ENCODE measurements at regions not wholly inside any gene's neighbourhood (a gene's known extent, or its start where the extent isn't known, plus 50 kb on each side); places are given as distances from the start of the nearest gene placed in this dataset.
A peak's percentile ranks its signal among the peaks of the same experiment; 100 is the strongest.

DNA sequence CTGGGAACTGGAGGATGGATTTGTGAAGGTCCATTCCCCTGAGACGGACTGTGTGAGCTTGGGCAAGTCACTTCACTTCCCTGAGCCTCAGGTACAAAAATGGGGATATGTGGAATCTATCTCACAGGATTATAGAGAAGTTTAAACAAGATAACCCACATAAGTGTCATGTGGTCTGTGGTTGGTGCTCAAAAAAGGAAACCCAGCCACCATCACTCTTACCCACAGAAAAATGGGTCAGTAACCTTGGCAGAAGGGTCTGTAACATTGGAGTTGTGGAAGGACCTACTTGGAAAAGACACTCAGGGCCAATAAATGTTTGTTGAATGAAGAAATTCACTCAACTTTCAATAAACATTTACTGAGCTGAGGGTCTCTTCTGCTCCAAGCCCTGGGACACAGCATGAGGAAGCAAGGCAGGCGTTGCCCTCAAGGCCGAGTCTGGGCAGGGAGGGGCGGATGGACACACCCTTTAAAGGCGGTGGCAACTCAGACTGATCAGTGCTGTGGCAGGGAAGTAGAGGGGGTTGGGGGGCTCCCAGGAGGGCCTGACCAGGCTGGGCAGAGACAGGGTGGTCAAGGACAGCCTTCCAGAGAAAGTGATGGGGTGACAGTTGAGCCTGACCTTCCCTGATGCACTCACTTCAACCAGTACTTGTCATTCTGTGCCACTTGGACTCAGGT lies 66.7 kb upstream of the ACOT11 start:
- Histone ChIP-seq H2BK12ac (ENCODE audit: low read length in 2 of 2) (peak overlapping the region in 1 of 2 experiments; percentile 95), H3K9me3 (ENCODE audit: control insufficient read depth, low read length) (no peaks in the 10 kb centered on the region), H3K4ac (ENCODE audit: low read depth in 1 of 2, low read length in 2 of 2) (peak overlapping the region; percentile 15 to 94), H2AFZ (ENCODE audit: low read depth, low read length) (no peak overlapping the region), H3K9ac (ENCODE audit: low read length) (no peak overlapping the region), H2BK120ac (ENCODE audit: low read depth, low read length) (no peak overlapping the region), H3K27ac (ENCODE audit: low read length, poor library complexity, severe bottlenecking) (no peak overlapping the region), H3K36me3 (ENCODE audit: control insufficient read depth in 1 of 2, insufficient read depth in 2 of 2, low read depth in 1 of 2, low read length in 2 of 2) (no peaks in the 10 kb centered on the region), H4K8ac (ENCODE audit: low read length) (no peak overlapping the region), H2BK15ac (ENCODE audit: low read depth, poor library complexity, severe bottlenecking) (no peak overlapping the region), H3K4me1 (ENCODE audit: control insufficient read depth, insufficient read depth, low read depth, low read length) (peaks cover 5% of the 10 kb centered on the region), H3K14ac (ENCODE audit: low read length in 2 of 2) (no peak overlapping the region), H3K23ac (ENCODE audit: low read length in 2 of 2) (no peak overlapping the region), H2BK5ac (ENCODE audit: low read depth, low read length, poor library complexity, severe bottlenecking) (no peak overlapping the region), H3K4me2 (ENCODE audit: low read length, poor library complexity, severe bottlenecking) (no peak overlapping the region), H2AK5ac (ENCODE audit: low read length, severe bottlenecking) (no peak overlapping the region), H3K18ac (ENCODE audit: low read depth in 1 of 2, low read length in 2 of 2) (peak overlapping the region in 1 of 2 experiments; percentile 54), H4K91ac (ENCODE audit: low read length) (peak overlapping the region; percentile 28), H3K27me3 (ENCODE audit: control insufficient read depth in 1 of 2, insufficient read depth in 1 of 2, low read length in 2 of 2) (peaks cover 2 to 49% of the 10 kb centered on the region in 2 experiments), H3K4me3 (ENCODE audit: insufficient read depth in 1 of 2, low read depth in 1 of 2, low read length in 2 of 2) (no peak overlapping the region), H3K79me1 (replicated peaks; ENCODE audit: low read length, poor library complexity, severe bottlenecking) (no peaks in the 10 kb centered on the region)
- DNase-seq: no peak
- 89% methylated on average over 5 of the region's 5 CpGs for WGBS

DNA sequence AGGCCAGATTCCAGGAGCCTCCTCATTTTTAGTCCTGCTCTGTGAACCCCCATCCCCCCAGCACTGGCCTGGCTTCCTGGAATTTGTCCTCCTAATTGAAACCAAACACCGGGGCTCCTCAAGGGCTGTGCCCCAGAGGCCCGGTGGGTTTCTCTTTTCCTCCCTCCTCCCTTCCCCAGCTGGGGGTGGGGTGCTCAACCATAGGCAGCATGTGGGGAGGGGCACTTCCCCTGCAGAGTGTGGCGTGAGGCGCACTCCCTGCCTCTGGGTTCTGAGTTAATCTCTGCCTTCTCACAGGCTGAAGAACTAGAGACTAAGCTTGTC lies 67.5 kb upstream of the ACOT11 start:
- 29% methylated on average over 4 of the region's 4 CpGs for WGBS
- no peak overlapping the region for H3K4me3 ChIP-seq (ENCODE audit: insufficient read depth in 1 of 2, low read depth in 1 of 2, low read length in 2 of 2)
- H3K27me3 ChIP-seq (ENCODE audit: control insufficient read depth in 1 of 2, insufficient read depth in 1 of 2, low read length in 2 of 2): peaks cover 4 to 56% of the 10 kb centered on the region in 2 experiments
- peaks cover 10% of the 10 kb centered on the region for H3K4me1 ChIP-seq (ENCODE audit: control insufficient read depth, insufficient read depth, low read depth, low read length)
- H4K91ac ChIP-seq (ENCODE audit: low read length): peak overlapping the region; percentile 91
- H3K18ac ChIP-seq (ENCODE audit: low read depth in 1 of 2, low read length in 2 of 2): peak overlapping the region; percentile 65 to 81
- peak overlapping the region in 1 of 2 experiments; percentile 47 for H3K4ac ChIP-seq (ENCODE audit: low read depth in 1 of 2, low read length in 2 of 2)
- H2BK5ac ChIP-seq (ENCODE audit: low read depth, low read length, poor library complexity, severe bottlenecking): no peak overlapping the region
- H4K8ac ChIP-seq (ENCODE audit: low read length): peak overlapping the region; percentile 80
- DNase-seq: no peak
- H2AFZ ChIP-seq (ENCODE audit: low read depth, low read length): no peak overlapping the region
- no peak overlapping the region for H3K9ac ChIP-seq (ENCODE audit: low read length)
- H3K14ac ChIP-seq (ENCODE audit: low read length in 2 of 2): peak overlapping the region in 1 of 2 experiments; percentile 26
- no peak overlapping the region for H3K4me2 ChIP-seq (ENCODE audit: low read length, poor library complexity, severe bottlenecking)
- no peak overlapping the region for H2BK12ac ChIP-seq (ENCODE audit: low read length in 2 of 2)
- no peak overlapping the region for H3K23ac ChIP-seq (ENCODE audit: low read length in 2 of 2)
- H2BK15ac ChIP-seq (ENCODE audit: low read depth, poor library complexity, severe bottlenecking): peak overlapping the region; percentile 94
- no peak overlapping the region for H3K27ac ChIP-seq (ENCODE audit: low read length, poor library complexity, severe bottlenecking)
- no peaks in the 10 kb centered on the region for H3K36me3 ChIP-seq (ENCODE audit: control insufficient read depth in 1 of 2, insufficient read depth in 2 of 2, low read depth in 1 of 2, low read length in 2 of 2)
- peak overlapping the region; percentile 29 for H2BK120ac ChIP-seq (ENCODE audit: low read depth, low read length)
- H3K9me3 ChIP-seq (ENCODE audit: control insufficient read depth, low read length): no peaks in the 10 kb centered on the region
- H2AK5ac ChIP-seq (ENCODE audit: low read length, severe bottlenecking): no peak overlapping the region
- H3K79me1 ChIP-seq (replicated peaks; ENCODE audit: low read length, poor library complexity, severe bottlenecking): no peaks in the 10 kb centered on the region

DNA sequence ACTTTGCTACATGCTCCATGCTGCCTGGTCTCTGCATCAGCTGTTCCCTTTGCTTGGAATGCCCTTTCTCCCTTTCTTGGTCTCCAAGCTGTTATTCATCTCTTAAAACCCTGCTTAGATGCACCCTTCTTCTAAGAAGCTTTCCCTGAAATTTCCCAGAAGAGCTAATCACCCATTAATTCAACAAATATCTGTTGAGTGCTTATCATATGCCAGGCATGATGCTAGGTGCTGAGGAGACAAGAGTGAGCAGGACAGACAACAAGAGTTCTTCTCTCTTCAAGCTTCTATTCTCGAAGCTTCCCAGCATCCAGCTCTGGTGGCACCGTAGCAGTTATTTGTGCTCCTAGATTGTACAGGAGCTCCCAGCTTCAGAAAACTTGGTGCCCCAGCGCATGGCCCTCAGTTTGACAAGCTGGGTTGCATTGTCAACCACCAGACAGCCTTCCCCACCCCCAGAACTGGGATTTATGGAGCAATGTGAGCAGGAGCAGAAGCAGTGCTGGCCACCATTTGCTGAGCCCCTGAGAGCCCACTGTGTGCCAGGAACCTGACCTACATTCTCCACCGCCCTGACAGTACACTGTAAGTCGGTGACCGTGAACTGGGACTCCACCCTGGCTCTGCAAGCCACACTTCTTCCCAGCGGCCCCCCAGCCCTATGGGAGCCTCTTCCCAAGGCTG lies 68.0 kb upstream of the ACOT11 start:
- Histone ChIP-seq H3K18ac (ENCODE audit: low read depth in 1 of 2, low read length in 2 of 2) (peak overlapping the region; percentile 65 to 81), H4K91ac (ENCODE audit: low read length) (peak overlapping the region; percentile 91), H3K9ac (ENCODE audit: low read length) (no peak overlapping the region), H3K36me3 (ENCODE audit: control insufficient read depth in 1 of 2, insufficient read depth in 2 of 2, low read depth in 1 of 2, low read length in 2 of 2) (no peaks in the 10 kb centered on the region), H2BK120ac (ENCODE audit: low read depth, low read length) (peak overlapping the region; percentile 29), H2BK15ac (ENCODE audit: low read depth, poor library complexity, severe bottlenecking) (peak overlapping the region; percentile 94), H3K4me1 (ENCODE audit: control insufficient read depth, insufficient read depth, low read depth, low read length) (peaks cover 14% of the 10 kb centered on the region), H3K27me3 (ENCODE audit: control insufficient read depth in 1 of 2, insufficient read depth in 1 of 2, low read length in 2 of 2) (peaks cover 9 to 57% of the 10 kb centered on the region in 2 experiments), H3K9me3 (ENCODE audit: control insufficient read depth, low read length) (no peaks in the 10 kb centered on the region), H3K4me3 (ENCODE audit: insufficient read depth in 1 of 2, low read depth in 1 of 2, low read length in 2 of 2) (no peak overlapping the region), H2AK5ac (ENCODE audit: low read length, severe bottlenecking) (no peak overlapping the region), H2AFZ (ENCODE audit: low read depth, low read length) (peak overlapping the region; percentile 84), H2BK5ac (ENCODE audit: low read depth, low read length, poor library complexity, severe bottlenecking) (no peak overlapping the region), H3K4ac (ENCODE audit: low read depth in 1 of 2, low read length in 2 of 2) (peak overlapping the region; percentile 56 to 68), H3K27ac (ENCODE audit: low read length, poor library complexity, severe bottlenecking) (no peak overlapping the region), H4K8ac (ENCODE audit: low read length) (peak overlapping the region; percentile 80), H3K79me1 (replicated peaks; ENCODE audit: low read length, poor library complexity, severe bottlenecking) (no peaks in the 10 kb centered on the region), H3K23ac (ENCODE audit: low read length in 2 of 2) (no peak overlapping the region), H3K4me2 (ENCODE audit: low read length, poor library complexity, severe bottlenecking) (no peak overlapping the region), H3K14ac (ENCODE audit: low read length in 2 of 2) (peak overlapping the region in 1 of 2 experiments; percentile 35), H2BK12ac (ENCODE audit: low read length in 2 of 2) (peak overlapping the region; percentile 56 to 79)
- 63% methylated on average over 7 of the region's 7 CpGs for WGBS
- DNase-seq: no peak

DNA sequence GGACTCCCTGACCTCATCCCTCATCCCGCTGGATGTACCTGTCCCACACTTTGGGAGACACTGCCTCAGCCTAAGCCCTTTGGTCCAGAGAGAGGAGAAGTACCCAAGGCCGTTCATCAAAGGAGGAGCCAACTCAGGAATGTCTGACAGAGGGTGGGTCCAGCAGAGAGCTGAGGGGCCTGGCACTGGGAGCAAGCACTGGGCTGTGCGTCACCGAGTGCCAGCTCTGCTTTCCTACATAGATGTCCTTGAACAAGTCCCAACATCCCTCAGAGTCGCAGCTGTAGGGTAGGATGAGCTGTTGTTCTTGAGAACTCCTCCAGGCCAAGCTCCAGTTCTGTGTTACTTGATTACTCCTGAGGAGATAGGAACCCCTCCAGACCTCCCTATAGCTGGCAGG lies 68.8 kb upstream of the ACOT11 start:
- Histone ChIP-seq H3K79me1 (replicated peaks; ENCODE audit: low read length, poor library complexity, severe bottlenecking) (no peaks in the 10 kb centered on the region), H4K91ac (ENCODE audit: low read length) (no peak overlapping the region), H3K4me1 (ENCODE audit: control insufficient read depth, insufficient read depth, low read depth, low read length) (peaks cover 20% of the 10 kb centered on the region), H2BK15ac (ENCODE audit: low read depth, poor library complexity, severe bottlenecking) (no peak overlapping the region), H3K27me3 (ENCODE audit: control insufficient read depth in 1 of 2, insufficient read depth in 1 of 2, low read length in 2 of 2) (peaks cover 15 to 57% of the 10 kb centered on the region in 2 experiments), H2BK5ac (ENCODE audit: low read depth, low read length, poor library complexity, severe bottlenecking) (no peak overlapping the region), H3K27ac (ENCODE audit: low read length, poor library complexity, severe bottlenecking) (no peak overlapping the region), H3K18ac (ENCODE audit: low read depth in 1 of 2, low read length in 2 of 2) (no peak overlapping the region), H3K4me2 (ENCODE audit: low read length, poor library complexity, severe bottlenecking) (no peak overlapping the region), H3K14ac (ENCODE audit: low read length in 2 of 2) (no peak overlapping the region), H2BK12ac (ENCODE audit: low read length in 2 of 2) (no peak overlapping the region), H2AK5ac (ENCODE audit: low read length, severe bottlenecking) (no peak overlapping the region), H3K9me3 (ENCODE audit: control insufficient read depth, low read length) (no peaks in the 10 kb centered on the region), H2BK120ac (ENCODE audit: low read depth, low read length) (no peak overlapping the region), H3K4me3 (ENCODE audit: insufficient read depth in 1 of 2, low read depth in 1 of 2, low read length in 2 of 2) (no peak overlapping the region), H3K36me3 (ENCODE audit: control insufficient read depth in 1 of 2, insufficient read depth in 2 of 2, low read depth in 1 of 2, low read length in 2 of 2) (no peaks in the 10 kb centered on the region), H4K8ac (ENCODE audit: low read length) (no peak overlapping the region), H2AFZ (ENCODE audit: low read depth, low read length) (no peak overlapping the region), H3K9ac (ENCODE audit: low read length) (no peak overlapping the region), H3K4ac (ENCODE audit: low read depth in 1 of 2, low read length in 2 of 2) (no peak overlapping the region), H3K23ac (ENCODE audit: low read length in 2 of 2) (no peak overlapping the region)
- no peak for DNase-seq
- WGBS: 92% methylated on average over 3 of the region's 5 CpGs
